GM12892 (cell line): ENCODE measurements at regions not wholly inside any gene's neighbourhood (a gene's known extent, or its start where the extent isn't known, plus 50 kb on each side); places are given as distances from the start of the nearest gene placed in this dataset.

Experiments
- POLR2AphosphoS5 ChIP-seq: IDR thresholded peaks from 2 replicates; pipeline ENCODE4 v1.6.1; 2011; ENCODE audit warnings: low read depth, low read length, control low read depth
- TAF1 ChIP-seq: IDR thresholded peaks from 2 replicates; pipeline ENCODE4 v1.6.1; 2011; ENCODE audit warnings: low read depth, mild to moderate bottlenecking, control low read depth, low read length, borderline replicate concordance

DNA sequence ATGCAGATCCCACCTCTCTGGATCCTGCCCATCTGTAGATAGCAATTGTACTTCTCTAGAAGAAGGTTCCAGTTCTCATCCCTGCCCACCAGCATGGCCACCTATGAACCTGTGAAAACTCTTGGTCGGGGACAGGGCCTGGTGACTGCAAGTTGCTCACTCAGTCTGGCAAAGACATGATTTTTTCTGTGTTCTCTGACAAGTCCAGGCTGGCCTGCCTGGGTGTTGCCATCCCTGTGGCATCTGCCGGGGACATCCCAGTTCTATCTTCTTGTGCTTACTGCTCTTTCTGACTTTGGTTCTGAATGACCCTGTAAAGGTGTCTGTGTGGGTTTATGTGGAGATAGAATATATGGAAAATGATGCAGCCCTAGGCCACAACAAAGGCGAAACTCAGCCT lies 545.8 kb downstream of the INSC start:
- no peak for TF ChIP-seq POLR2AphosphoS5
- TF ChIP-seq TAF1 = no peak
